Spleen (tissue), 11 donors: ENCODE measurements at regions not wholly inside any gene's neighbourhood (a gene's known extent, or its start where the extent isn't known, plus 50 kb on each side); places are given as distances from the start of the nearest gene placed in this dataset.

Source experiments
- DNase-seq: peaks from one replicate; pipeline ENCODE4 v3.0.0-alpha.2; 2020
- H3K27ac ChIP-seq, 8 donors: fragments of 200-600 bp; sonication (generic) in 7 of 8; 1 replicate in 4 of 8; 2 replicates in 4 of 8; pipeline versions ENCODE4 v1.5.0 to v1.8.0; 2016 to 2021; ENCODE audit warnings: inconsistent platforms in 4 of 8, mild to moderate bottlenecking in 4 of 8, moderate library complexity in 1 of 8
- H3K27me3 ChIP-seq, 7 donors: fragments of 200-600 bp; sonication (generic) in 6 of 7; replicated peaks in 1 of 7; 1 replicate in 4 of 7; 2 replicates in 3 of 7; pipeline versions ENCODE4 v1.5.0 to v1.8.0; 2016 to 2021; ENCODE audit warnings: inconsistent platforms in 3 of 7, mild to moderate bottlenecking in 1 of 7
- H3K36me3 ChIP-seq, 6 donors: fragments of 200-600 bp; sonication (generic) in 5 of 6; 1 replicate in 4 of 6; 2 replicates in 2 of 6; pipeline versions ENCODE4 v1.5.0 to v1.8.0; 2016 to 2021; ENCODE audit warnings: inconsistent platforms in 2 of 6
- H3K4me1 ChIP-seq, 6 donors: fragments of 200-600 bp; sonication (generic) in 5 of 6; 1 replicate in 3 of 6; 2 replicates in 3 of 6; pipeline versions ENCODE4 v1.5.0 to v1.8.0; 2016 to 2021; ENCODE audit warnings: inconsistent platforms in 3 of 6
- H3K4me3 ChIP-seq, 8 donors: fragments of 200-600 bp; sonication (generic) in 7 of 8; 1 replicate in 4 of 8; 2 replicates in 4 of 8; pipeline versions ENCODE4 v1.5.0 to v1.8.0; 2016 to 2021; ENCODE audit warnings: inconsistent platforms in 4 of 8, mild to moderate bottlenecking in 4 of 8, moderate library complexity in 2 of 8
- H3K9me3 ChIP-seq, 8 donors: fragments of 200-600 bp; sonication (generic) in 7 of 8; 1 replicate in 4 of 8; 2 replicates in 4 of 8; pipeline versions ENCODE4 v1.5.0 to v1.8.0; 2016 to 2021; ENCODE audit warnings: inconsistent platforms in 4 of 8
- CTCF ChIP-seq, 11 experiments: fragments of 200-600 bp in 7 of 11; fragments of 450-650 bp in 4 of 11; sonication (generic) in 4 of 11; IDR thresholded peaks in 8 of 11; conservative IDR thresholded peaks in 3 of 11; 1 replicate in 7 of 11; 2 replicates in 4 of 11; pipeline versions ENCODE4 v1.4.0 to v1.8.0; 2016 to 2021; ENCODE audit warnings: antibody characterized with exemption in 11 of 11, inconsistent platforms in 4 of 11, mild to moderate bottlenecking in 1 of 11
- POLR2A ChIP-seq, 3 donors: fragments of 450-650 bp; IDR thresholded peaks; one replicate each; pipeline ENCODE4 v1.5.1; 2017; ENCODE audit warnings: antibody characterized with exemption in 3 of 3, mild to moderate bottlenecking in 1 of 3
- POLR2AphosphoS5 ChIP-seq, 3 donors: sonication (generic); formaldehyde crosslinking; IDR thresholded peaks; one replicate each; pipeline ENCODE4 v1.5.1; 2017; ENCODE audit warnings: antibody characterized with exemption in 3 of 3
- WGBS, 5 donors: extraction: QIAGEN DNeasy Blood & Tissue Kit in 3 of 5; methylation state at CpG; one replicate each; pipeline versions ENCODE4 v1.1.5 to v1.1.7; 2013 to 2018; 5-methylcytosine and 5-hydroxymethylcytosine counted together
- intact Hi-C: fragments of 100-400 bp; cut with DNase I; formaldehyde crosslinking; loops from one replicate; pipeline ENCODE4 v1.15.0; 2023; ENCODE audit warnings: low total_unique reads
- donor health status: healthy with polysubstance abuse.
- donor health status: DM: no; HTN: no; CAD: no; lungs with moderate emphysema.
- donor health status: DM: no; HTN: no; CAD: no.
- donor health status: Bipolar disorder and iron deficiency.
- donor health status: healthy.
- donor health status: DM: no; HTN: no; CAD: no.
- donor health status: DM: yes; HTN: yes; CAD: no.

GRCh38 chr1:22196041-22196440 lies 53.1 kb upstream of the WNT4 start:
- DNase-seq = no peak
- intact Hi-C loops = no loop called here

GRCh38 chr1:22196641-22197040 lies 53.7 kb upstream of the WNT4 start:
- no peaks in the 10 kb centered on the region for H3K9me3 ChIP-seq
- H3K4me1 ChIP-seq = peaks cover 0 to 9% (median 5%) of the 10 kb centered on the region in 6 donors
- H3K27ac ChIP-seq = no peak overlapping the region
- H3K27me3 ChIP-seq = peaks cover 0 to 14% (median 0%) of the 10 kb centered on the region in 7 donors
- no peak overlapping the region for H3K4me3 ChIP-seq
- TF ChIP-seq POLR2A (IDR thresholded peaks at IDR 0.05) (no peak), POLR2AphosphoS5 (IDR thresholded peaks at IDR 0.05) (no peak), CTCF (IDR thresholded peaks at IDR 0.05 in 8 of 11, conservative IDR thresholded peaks at IDR 0.05 in 3 of 11) (no peak)
- no peaks in the 10 kb centered on the region for H3K36me3 ChIP-seq
- WGBS, 5 donors = 77 to 84% (median 83%) methylated on average over 6 of the region's 6 CpGs
- no peak for DNase-seq
- intact Hi-C loops = no loop called here

More at GRCh38 chr1:22196041-22196440, 53.1 kb upstream of the WNT4 start:
- peaks cover 0 to 9% (median 5%) of the 10 kb centered on the region in 6 donors for H3K4me1 ChIP-seq
- no peak overlapping the region for H3K4me3 ChIP-seq
- H3K27ac ChIP-seq = no peak overlapping the region
- H3K27me3 ChIP-seq = peaks cover 0 to 14% (median 0%) of the 10 kb centered on the region in 7 donors
- TF ChIP-seq POLR2AphosphoS5 (IDR thresholded peaks at IDR 0.05) (no peak), POLR2A (IDR thresholded peaks at IDR 0.05) (no peak), CTCF (IDR thresholded peaks at IDR 0.05 in 8 of 11, conservative IDR thresholded peaks at IDR 0.05 in 3 of 11) (no peak)
- H3K36me3 ChIP-seq = no peaks in the 10 kb centered on the region
- no peaks in the 10 kb centered on the region for H3K9me3 ChIP-seq
- 57 to 87% (median 75%) methylated on average over 3 of the region's 3 CpGs for WGBS, 5 donors

GRCh38 chr1:22197644-22198043 lies 54.7 kb upstream of the WNT4 start:
- Histone ChIP-seq H3K27ac (no peak overlapping the region), H3K36me3 (no peaks in the 10 kb centered on the region), H3K27me3 (peaks cover 0 to 17% (median 0%) of the 10 kb centered on the region in 7 donors), H3K9me3 (no peaks in the 10 kb centered on the region), H3K4me3 (no peak overlapping the region), H3K4me1 (peaks cover 0 to 9% (median 5%) of the 10 kb centered on the region in 6 donors)
- DNase-seq = no peak
- 67 to 88% (median 71%) methylated on average over 2 of the region's 2 CpGs for WGBS, 5 donors
- TF ChIP-seq CTCF (IDR thresholded peaks at IDR 0.05 in 8 of 11, conservative IDR thresholded peaks at IDR 0.05 in 3 of 11) (no peak), POLR2AphosphoS5 (IDR thresholded peaks at IDR 0.05) (no peak), POLR2A (IDR thresholded peaks at IDR 0.05) (no peak)
- intact Hi-C loops = no loop called here

GRCh38 chr1:22201023-22201422 lies 58.1 kb upstream of the WNT4 start:
- TF ChIP-seq POLR2A (IDR thresholded peaks at IDR 0.05) (no peak), POLR2AphosphoS5 (IDR thresholded peaks at IDR 0.05) (no peak), CTCF (IDR thresholded peaks at IDR 0.05 in 8 of 11, conservative IDR thresholded peaks at IDR 0.05 in 3 of 11) (no peak)
- DNase-seq = no peak

More at GRCh38 chr1:22201023-22201422, 58.1 kb upstream of the WNT4 start:
- intact Hi-C loops = no loop called here
- no peak overlapping the region for H3K27ac ChIP-seq
- H3K4me3 ChIP-seq = no peak overlapping the region
- WGBS, 5 donors = 40 to 56% (median 45%) methylated on average over 1 of the region's 1 CpG
- H3K27me3 ChIP-seq = peaks cover 0 to 34% (median 0%) of the 10 kb centered on the region in 7 donors
- peaks cover 0 to 23% (median 11%) of the 10 kb centered on the region in 6 donors for H3K4me1 ChIP-seq
- H3K36me3 ChIP-seq = no peaks in the 10 kb centered on the region
- H3K9me3 ChIP-seq = no peaks in the 10 kb centered on the region
